B cell (primary cell): ENCODE measurements at regions not wholly inside any gene's neighbourhood (a gene's known extent, or its start where the extent isn't known, plus 50 kb on each side); places are given as distances from the start of the nearest gene placed in this dataset.

Experiments used
- ATAC-seq: fragments of 200-7000 bp; cut with Tn5 transposase; one replicate; pipeline ENCODE4 v1.10.0; 2021; ENCODE audit warnings: low read depth, mild to moderate bottlenecking, moderate number of reproducible peaks, moderate library complexity
- CTCF ChIA-PET: fragments of 350-600 bp; sonication (Branson Sonifier 250); formaldehyde crosslinking; loops from one replicate; lab custom pipeline; 2021; ENCODE audit warnings: antibody characterized with exemption, inconsistent platforms; lab: Charles Lee
- POLR2A ChIA-PET: fragments of 350-600 bp; sonication (Branson Sonifier 250); formaldehyde crosslinking; loops from one replicate; lab custom pipeline; 2021; ENCODE audit warnings: antibody characterized with exemption; lab: Charles Lee
- DNase-seq: peaks from one replicate; pipeline ENCODE4 v3.0.0; 2013
- H2AFZ ChIP-seq: 2 replicates; pipeline ENCODE4 v1.6.1; 2012; ENCODE audit warnings: mild to moderate bottlenecking, low read depth, low read length; ENCODE audit not compliant: insufficient read depth, poor library complexity, severe bottlenecking
- H3K27ac ChIP-seq, 2 donors: 1 replicate in 1 of 2; 2 replicates in 1 of 2; pipeline ENCODE4 v1.5.1; 2012 to 2013; ENCODE audit warnings: low read length in 2 of 2, mild to moderate bottlenecking in 2 of 2, moderate library complexity in 1 of 2
- H3K27me3 ChIP-seq, 4 experiments: fragments of 200-600 bp in 1 of 4; sonication (generic) in 1 of 4; replicated peaks in 1 of 4; 1 replicate in 2 of 4; 2 replicates in 2 of 4; pipeline versions ENCODE4 v1.6.1 to v1.7.0; 2013 to 2016; ENCODE audit warnings: low read length in 3 of 4, mild to moderate bottlenecking in 2 of 4, mixed read lengths in 1 of 4, moderate library complexity in 1 of 4; ENCODE audit not compliant: insufficient read depth in 4 of 4, control insufficient read depth in 3 of 4; ENCODE audit errors: control extremely low read depth in 1 of 4
- H3K36me3 ChIP-seq, 2 experiments: replicated peaks in 1 of 2; 1 replicate in 1 of 2; 2 replicates in 1 of 2; pipeline versions ENCODE4 v1.6.1 to v1.7.1; 2013; ENCODE audit warnings: low read length in 1 of 2; ENCODE audit not compliant: insufficient read depth in 2 of 2, control insufficient read depth in 1 of 2; ENCODE audit errors: control extremely low read depth in 1 of 2, extremely low read depth in 1 of 2
- H3K4me1 ChIP-seq, 2 donors: fragments of 200-600 bp in 1 of 2; sonication (generic) in 1 of 2; 1 replicate in 1 of 2; 2 replicates in 1 of 2; pipeline versions ENCODE4 v1.5.1 to v1.6.1; 2013 to 2017; ENCODE audit warnings: low read length in 2 of 2; ENCODE audit not compliant: control insufficient read depth in 2 of 2, insufficient read depth in 2 of 2
- H3K4me2 ChIP-seq: replicated peaks from 2 replicates; pipeline ENCODE3; 2012; ENCODE audit warnings: mild to moderate bottlenecking, low read depth, low read length; ENCODE audit not compliant: poor library complexity, severe bottlenecking
- H3K4me3 ChIP-seq, 5 experiments: fragments of 200-600 bp in 1 of 5; sonication (generic) in 1 of 5; 1 replicate in 3 of 5; 2 replicates in 2 of 5; pipeline versions ENCODE4 v1.5.1 to v1.7.0; 2011 to 2016; ENCODE audit warnings: low read length in 4 of 5, mild to moderate bottlenecking in 4 of 5, low read depth in 2 of 5, control low read depth in 1 of 5, moderate library complexity in 1 of 5; ENCODE audit not compliant: insufficient read depth in 1 of 5; ENCODE audit errors: control extremely low read depth in 1 of 5, extremely low read depth in 1 of 5
- H3K79me2 ChIP-seq: fragments of 200-600 bp; sonication (generic); one replicate; pipeline ENCODE4 v1.6.0; 2016; ENCODE audit warnings: low read length; ENCODE audit not compliant: control insufficient read depth, insufficient read depth
- H3K9ac ChIP-seq: fragments of 200-600 bp; sonication (generic); 2 replicates; pipeline ENCODE4 v1.6.1; 2017; ENCODE audit warnings: mild to moderate bottlenecking, low read length, moderate library complexity
- H3K9me3 ChIP-seq, 3 donors: one replicate each; pipeline versions ENCODE4 v1.6.1 to v1.7.1; 2013; ENCODE audit warnings: low read length in 2 of 3; ENCODE audit not compliant: control insufficient read depth in 2 of 3, insufficient read depth in 1 of 3; ENCODE audit errors: control extremely low read depth in 1 of 3
- H4K20me1 ChIP-seq: 2 replicates; pipeline ENCODE4 v1.6.0; 2012; ENCODE audit warnings: mild to moderate bottlenecking, low read length; ENCODE audit not compliant: insufficient read depth, control insufficient read depth, poor library complexity, severe bottlenecking
- H3K27ac Mint-ChIP-seq: one replicate; pipeline ENCODE4 v1.8.0; 2021; ENCODE audit warnings: mixed read lengths
- H3K27me3 Mint-ChIP-seq: one replicate; pipeline ENCODE4 v1.8.0; 2021; ENCODE audit warnings: mixed read lengths
- H3K4me1 Mint-ChIP-seq: one replicate; pipeline ENCODE4 v1.8.0; 2021; ENCODE audit warnings: mixed read lengths
- H3K4me3 Mint-ChIP-seq: one replicate; pipeline ENCODE4 v1.8.0; 2021; ENCODE audit warnings: mixed read lengths
- H3K9me3 Mint-ChIP-seq: one replicate; pipeline ENCODE4 v1.8.0; 2022; ENCODE audit warnings: mixed read lengths; ENCODE audit not compliant: insufficient read depth
- EZH2 ChIP-seq: IDR thresholded peaks from 2 replicates; pipeline ENCODE4 v1.6.1; 2012; ENCODE audit warnings: borderline replicate concordance, low read depth, mild to moderate bottlenecking, moderate library complexity, low read length; ENCODE audit not compliant: insufficient read depth, poor library complexity, severe bottlenecking
- WGBS: methylation state at CpG from one replicate; pipeline ENCODE4 v1.1.5; 2013; ENCODE audit warnings: missing lambda C conversion rate; ENCODE audit not compliant: insufficient coverage; 5-methylcytosine and 5-hydroxymethylcytosine counted together
- intact Hi-C: fragments of 100-400 bp; cut with micrococcal nuclease; formaldehyde crosslinking; loops from one replicate; pipeline ENCODE4 v1.10.0; 2022
- TF ChIP-seq, protein P1 (sequence below): fragments of 200-600 bp; IDR thresholded peaks from one replicate; pipeline ENCODE4 v1.8.0; 2022; ENCODE audit warnings: antibody characterized with exemption, mild to moderate bottlenecking

DNA sequence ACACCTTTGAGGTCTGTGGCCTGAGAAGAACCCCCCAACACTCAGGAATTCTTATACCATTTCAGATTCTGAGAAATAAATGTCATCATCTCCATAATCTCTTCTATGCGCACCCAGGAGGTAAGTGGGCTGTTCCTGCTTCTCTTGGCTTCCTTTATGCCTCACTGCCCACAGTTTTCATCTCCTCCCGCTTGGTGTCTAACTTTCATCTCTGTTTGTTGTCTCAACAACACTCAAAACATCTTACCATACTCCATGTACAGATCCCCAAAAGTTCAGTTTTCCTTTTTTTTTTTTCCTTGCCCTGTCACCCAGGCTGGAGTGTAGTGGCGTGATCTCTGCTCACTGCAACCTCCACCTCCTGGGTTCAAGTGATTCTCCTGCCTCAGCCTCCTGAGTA lies 170.2 kb upstream of the FREM1 start:
- TF ChIP-seq, protein P1, sequence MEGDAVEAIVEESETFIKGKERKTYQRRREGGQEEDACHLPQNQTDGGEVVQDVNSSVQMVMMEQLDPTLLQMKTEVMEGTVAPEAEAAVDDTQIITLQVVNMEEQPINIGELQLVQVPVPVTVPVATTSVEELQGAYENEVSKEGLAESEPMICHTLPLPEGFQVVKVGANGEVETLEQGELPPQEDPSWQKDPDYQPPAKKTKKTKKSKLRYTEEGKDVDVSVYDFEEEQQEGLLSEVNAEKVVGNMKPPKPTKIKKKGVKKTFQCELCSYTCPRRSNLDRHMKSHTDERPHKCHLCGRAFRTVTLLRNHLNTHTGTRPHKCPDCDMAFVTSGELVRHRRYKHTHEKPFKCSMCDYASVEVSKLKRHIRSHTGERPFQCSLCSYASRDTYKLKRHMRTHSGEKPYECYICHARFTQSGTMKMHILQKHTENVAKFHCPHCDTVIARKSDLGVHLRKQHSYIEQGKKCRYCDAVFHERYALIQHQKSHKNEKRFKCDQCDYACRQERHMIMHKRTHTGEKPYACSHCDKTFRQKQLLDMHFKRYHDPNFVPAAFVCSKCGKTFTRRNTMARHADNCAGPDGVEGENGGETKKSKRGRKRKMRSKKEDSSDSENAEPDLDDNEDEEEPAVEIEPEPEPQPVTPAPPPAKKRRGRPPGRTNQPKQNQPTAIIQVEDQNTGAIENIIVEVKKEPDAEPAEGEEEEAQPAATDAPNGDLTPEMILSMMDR, result no peak
- no peak for TF ChIP-seq EZH2
- peaks cover 0 to 3% (median 0%) of the 10 kb centered on the region in 4 experiments for H3K27me3 ChIP-seq
- no peak overlapping the region for H2AFZ ChIP-seq
- H3K4me1 ChIP-seq, result no peaks in the 10 kb centered on the region
- H3K79me2 ChIP-seq, result no peaks in the 10 kb centered on the region
- H3K9ac ChIP-seq, result no peak overlapping the region
- CTCF ChIA-PET, result no interaction called here
- H3K9me3 ChIP-seq, result no peaks in the 10 kb centered on the region
- intact Hi-C loops, result no loop called here
- Mint-ChIP-seq H3K27me3 (no peaks in the 10 kb centered on the region), H3K9me3 (peaks cover 2% of the 10 kb centered on the region), H3K27ac (no peak overlapping the region), H3K4me1 (no peaks in the 10 kb centered on the region), H3K4me3 (no peak overlapping the region)
- 100% methylated on average over 1 of the region's 3 CpGs for WGBS
- no peak overlapping the region for H3K4me2 ChIP-seq
- POLR2A ChIA-PET, result no interaction called here
- ATAC-seq (no peak), DNase-seq (no peak)
- H3K36me3 ChIP-seq, result no peaks in the 10 kb centered on the region
- no peak overlapping the region for H3K4me3 ChIP-seq
- H4K20me1 ChIP-seq, result no peaks in the 10 kb centered on the region
- no peak overlapping the region for H3K27ac ChIP-seq

DNA sequence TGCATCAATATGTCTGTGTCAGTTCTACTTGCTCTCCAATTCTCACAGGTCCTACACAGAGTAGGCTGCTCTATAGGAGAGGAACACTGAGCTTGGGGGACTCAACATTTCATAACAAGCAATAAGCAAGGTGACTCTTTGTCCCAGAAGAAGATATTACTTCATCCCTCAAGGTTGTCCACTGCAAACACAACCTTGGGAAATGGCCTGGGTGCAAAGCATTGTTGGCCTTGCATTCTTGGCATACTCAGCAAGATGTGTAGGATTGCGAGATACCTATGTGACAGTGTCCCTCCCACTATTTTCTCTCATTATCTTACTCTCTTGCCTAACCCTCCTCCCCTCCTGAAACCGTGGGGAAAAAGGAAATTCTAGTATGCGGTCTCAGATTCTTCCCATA lies 169.8 kb upstream of the FREM1 start:
- ChIA-PET CTCF (no interaction called here), POLR2A (no interaction called here)
- 93% methylated on average over 3 of the region's 3 CpGs for WGBS
- H3K27me3 ChIP-seq, result peaks cover 0 to 3% (median 0%) of the 10 kb centered on the region in 4 experiments
- no peak overlapping the region for H3K9ac ChIP-seq
- H3K4me3 Mint-ChIP-seq, result no peak overlapping the region
- no peak overlapping the region for H3K27ac ChIP-seq
- H3K79me2 ChIP-seq, result no peaks in the 10 kb centered on the region
- H3K27ac Mint-ChIP-seq, result no peak overlapping the region
- H3K4me2 ChIP-seq, result no peak overlapping the region
- DNase-seq, result no peak
- H3K27me3 Mint-ChIP-seq, result no peaks in the 10 kb centered on the region
- H3K4me1 Mint-ChIP-seq, result no peaks in the 10 kb centered on the region
- no peaks in the 10 kb centered on the region for H3K4me1 ChIP-seq
- no peak for TF ChIP-seq EZH2
- TF ChIP-seq, protein P1, result no peak
- ATAC-seq, result no peak
- H3K9me3 Mint-ChIP-seq, result peaks cover 2% of the 10 kb centered on the region
- no peaks in the 10 kb centered on the region for H3K36me3 ChIP-seq
- no peak overlapping the region for H3K4me3 ChIP-seq
- no peaks in the 10 kb centered on the region for H3K9me3 ChIP-seq
- intact Hi-C loops, result no loop called here
- H2AFZ ChIP-seq, result no peak overlapping the region
- H4K20me1 ChIP-seq, result no peaks in the 10 kb centered on the region
